NCI-H1105 (cell line): ENCODE measurements at regions not wholly inside any gene's neighbourhood (a gene's known extent, or its start where the extent isn't known, plus 50 kb on each side); places are given as distances from the start of the nearest gene placed in this dataset.
"Not testable (repeated sequence)": the region's sequence is repeated elsewhere in the genome, so short reads cannot be mapped to it uniquely, and the experiment has no call there.

ENCODE experiments used
- DNase-seq: peaks from one replicate; lab custom pipeline; 2025; lab: John Stamatoyannopoulos, UW

DNA sequence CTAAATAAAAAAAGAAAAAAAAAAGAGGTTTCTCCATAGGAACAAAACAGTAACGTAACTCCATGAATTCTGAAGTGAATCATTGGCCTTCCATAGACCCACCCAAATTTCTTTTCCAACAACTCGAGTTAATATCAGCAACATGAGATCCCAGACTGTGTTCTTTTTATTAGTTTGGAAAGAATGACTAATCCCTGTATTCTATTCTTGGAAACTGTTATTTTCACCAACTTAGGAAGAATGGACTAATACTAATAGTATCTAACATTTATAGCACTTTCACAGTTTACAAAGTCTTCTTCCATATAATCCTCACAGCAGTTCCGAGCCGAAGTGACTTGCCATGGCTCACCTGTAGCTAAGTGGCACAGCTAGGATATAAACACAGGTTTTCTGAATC, 72.7 kb upstream of the SLC4A7 start:
- no peak for DNase-seq

DNA sequence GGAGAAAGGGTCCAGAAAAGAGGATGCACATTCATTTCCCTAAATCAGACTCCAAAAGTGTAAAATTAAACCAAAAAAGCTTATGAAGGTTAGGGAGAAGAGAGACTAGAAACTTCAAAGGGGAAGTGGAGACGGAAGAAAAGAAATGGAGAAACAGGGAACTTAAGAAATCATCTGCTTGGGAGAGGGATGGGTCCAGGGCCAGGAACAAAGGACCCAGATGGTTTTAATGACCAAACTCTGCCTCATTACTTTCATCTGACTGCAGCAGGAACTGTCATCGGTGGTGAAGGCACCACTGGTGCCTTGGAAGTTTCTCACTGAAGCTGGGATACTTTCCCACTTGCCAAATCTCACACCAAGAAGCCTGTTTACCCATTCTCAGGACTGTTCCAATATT, 70.5 kb upstream of the SLC4A7 start:
- no peak for DNase-seq

DNA sequence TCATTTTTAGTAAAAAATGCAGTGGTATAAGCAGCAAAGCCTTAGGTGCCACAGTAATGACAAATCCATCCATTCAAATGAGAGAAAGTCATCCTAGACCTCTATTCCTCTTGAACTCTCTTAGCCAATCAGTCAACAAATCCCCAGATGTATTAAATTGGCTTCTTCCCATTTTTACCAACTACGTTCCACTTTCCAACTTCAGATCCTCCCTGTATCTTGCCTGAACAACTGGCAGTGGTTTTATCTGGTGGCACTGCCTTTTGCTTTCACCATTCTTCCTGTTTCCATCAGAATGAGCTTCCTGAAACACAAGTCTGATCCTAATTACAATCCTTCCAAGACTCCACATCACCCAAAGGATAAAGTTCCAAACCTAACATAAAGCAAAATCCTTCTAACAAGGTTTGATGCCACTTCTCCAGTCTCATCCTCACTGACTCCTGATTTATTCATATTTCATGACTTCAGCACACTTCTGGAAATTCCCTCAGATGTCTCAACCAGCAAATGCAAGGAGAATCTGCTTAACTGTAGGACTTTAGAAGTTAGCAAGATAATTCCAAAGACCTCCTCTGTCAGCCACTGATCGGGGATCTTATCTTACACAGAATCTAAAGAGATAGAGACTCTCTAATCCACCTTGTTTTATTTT, 69.8 kb upstream of the SLC4A7 start:
- DNase-seq, result no peak

DNA sequence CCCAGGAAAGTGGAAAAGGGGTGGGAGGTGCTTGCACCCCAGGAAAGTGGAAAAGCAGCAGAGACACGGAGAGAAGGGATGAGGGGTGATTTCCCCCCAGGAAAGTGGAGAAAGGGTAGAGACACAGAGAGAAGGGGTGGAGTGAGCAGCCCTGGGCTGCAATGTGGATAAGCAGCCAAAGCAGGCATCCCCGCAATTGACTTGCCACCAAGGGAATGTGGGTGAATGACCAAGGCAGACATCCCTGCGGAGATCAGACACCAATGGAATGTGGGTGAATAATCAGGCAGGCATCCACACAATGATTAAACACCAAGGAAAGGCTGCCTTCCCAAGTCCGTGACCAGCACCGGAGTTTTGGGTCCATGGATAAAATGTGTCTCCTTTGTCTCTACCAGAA, 68.5 kb upstream of the SLC4A7 start:
- DNase-seq, result not testable (repeated sequence)

DNA sequence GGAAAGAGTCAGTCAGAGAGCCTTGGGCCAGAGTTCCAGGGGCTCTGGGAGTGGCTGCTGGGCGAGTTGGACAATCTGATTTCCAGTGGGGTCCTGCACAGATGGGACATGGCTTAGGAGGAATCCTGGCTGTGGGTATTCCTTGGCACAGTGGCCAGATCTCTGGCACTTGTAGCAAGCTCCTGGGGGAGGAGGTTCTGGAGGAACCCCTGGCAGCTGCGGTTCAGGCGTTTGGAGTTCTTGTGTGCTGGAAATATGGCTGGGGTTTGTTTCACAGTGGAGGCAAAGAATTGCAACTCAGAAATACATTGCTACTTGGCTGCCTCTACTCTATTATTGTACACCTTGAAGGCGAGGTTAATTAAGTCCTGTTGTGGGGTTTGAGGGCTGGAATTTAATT, 67.2 kb upstream of the SLC4A7 start:
- DNase-seq, result not testable (repeated sequence)

DNA sequence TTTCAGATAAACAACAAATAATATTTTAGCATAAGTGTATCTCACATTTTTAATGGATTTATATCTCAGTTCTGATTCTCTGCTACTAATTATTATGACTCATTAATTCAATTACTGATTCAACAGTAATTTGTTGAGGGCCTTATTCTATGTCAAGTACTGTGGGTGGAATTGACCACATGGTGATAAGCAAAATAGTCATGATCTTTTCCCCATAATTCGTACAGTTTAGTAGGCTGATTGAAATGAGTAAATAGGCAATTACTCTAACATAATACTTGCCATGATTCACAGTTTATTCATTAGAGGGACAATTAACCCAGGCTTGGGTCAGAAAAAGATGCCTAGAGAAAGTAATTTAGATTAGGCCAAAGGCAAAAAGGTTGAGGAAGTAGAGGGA, 60.9 kb upstream of the SLC4A7 start:
- no peak for DNase-seq

DNA sequence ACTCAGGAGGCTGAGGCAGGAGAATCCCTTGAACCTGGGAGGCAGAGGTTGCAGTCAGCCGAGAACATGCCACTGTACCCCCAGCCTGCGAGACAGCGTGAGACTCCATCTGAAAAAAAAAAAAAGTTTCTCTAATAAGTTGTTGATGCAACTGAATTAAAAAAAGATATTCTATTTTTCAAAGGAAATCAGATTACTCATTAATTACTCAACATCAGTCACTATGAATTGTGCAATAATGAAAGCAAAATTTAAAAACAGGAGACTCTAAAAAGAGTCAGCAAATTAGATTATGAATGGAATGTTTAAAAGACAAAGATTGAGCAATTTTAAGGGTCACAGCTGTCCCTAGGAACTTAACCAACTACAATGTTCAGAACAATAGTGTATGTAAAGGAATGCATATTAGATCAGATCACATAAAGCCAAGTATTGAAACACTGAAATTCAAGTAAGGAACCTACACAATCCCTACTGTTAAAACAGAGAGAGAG, 60.2 kb upstream of the SLC4A7 start:
- no peak for DNase-seq

DNA sequence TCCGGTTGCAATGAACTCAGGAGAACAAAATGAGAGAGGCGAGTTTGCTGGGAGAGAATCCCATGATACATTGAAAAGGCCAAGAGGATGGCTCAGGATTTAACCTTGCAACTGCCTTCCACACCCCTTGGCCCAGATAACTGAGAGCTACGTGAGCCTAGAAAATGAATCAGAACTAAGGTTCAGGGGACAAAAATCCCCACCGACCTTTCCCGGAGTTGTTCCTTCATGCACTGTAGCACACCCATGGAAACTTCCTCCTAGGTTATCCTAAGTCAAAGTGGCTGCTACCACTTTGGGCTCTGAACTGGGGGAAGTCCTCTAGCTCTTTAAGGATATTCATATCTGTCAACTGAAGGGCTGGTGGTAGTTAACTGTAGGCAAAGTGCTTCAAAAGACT, 58.3 kb upstream of the SLC4A7 start:
- DNase-seq, result no peak

DNA sequence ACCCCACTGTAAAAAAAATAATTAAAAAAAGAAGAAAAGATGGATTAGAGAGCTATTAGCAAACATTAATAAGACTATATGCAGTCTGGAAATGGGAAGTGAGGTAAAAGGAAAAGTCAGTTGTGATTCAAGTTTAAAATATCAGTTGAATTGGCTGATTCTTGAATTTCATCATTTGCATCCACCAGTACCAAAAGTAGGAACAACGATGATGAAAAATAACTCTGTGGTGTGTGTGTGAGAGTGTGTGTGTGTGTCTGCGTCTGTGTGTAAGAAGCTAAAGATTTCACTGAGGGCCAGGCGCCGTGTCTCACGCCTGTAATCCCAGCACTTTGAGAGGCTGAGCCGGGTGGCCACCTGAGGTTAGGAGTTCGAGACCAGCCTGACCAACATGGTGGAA, 56.0 kb upstream of the SLC4A7 start:
- no peak for DNase-seq

DNA sequence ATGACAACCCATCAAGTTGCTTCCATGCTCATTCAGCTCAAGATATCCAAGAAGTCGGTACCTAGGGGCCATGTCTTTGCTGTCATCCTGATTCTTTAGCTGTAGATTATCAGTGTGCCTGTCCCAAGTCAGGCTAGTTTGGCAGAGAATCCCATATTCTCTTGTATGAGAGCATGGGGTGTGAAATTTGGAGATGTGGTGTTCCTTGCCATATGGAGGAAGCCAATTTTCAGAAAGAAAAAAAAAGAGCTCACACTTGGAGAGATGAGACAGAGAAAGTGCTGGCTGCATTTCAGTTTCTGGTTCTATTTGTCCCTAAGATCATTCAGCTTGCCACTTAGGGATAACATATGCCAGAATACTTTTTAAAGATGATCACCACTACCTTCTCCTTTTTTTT, 52.3 kb upstream of the SLC4A7 start:
- no peak for DNase-seq

DNA sequence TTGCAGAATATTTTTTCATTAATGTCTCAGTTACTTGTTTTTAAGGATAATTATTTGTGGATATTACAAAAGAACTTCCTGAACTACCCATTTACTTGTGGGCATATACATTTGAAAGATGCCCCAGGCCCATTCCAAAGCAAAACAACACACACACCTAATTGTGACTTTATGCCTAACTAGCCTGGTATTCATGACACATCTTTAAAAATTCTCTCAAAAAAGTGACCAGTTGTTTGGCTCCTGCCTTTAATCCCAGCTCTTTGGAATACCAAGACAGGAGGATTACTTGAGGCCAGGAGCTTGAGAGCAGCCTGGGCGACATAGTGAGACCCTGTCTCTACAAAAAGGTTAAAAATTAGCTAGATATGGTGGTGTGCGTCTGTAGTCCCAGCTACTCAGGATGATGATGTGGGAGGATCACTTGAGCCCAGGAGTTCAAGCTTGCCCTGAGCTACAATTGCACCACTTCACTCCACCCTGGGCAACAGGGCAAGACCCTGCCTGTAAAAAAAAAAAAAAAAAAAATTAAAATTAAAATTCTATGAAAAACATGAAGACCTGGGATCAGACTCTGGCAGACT, 51.7 kb upstream of the SLC4A7 start:
- DNase-seq, result no peak

DNA sequence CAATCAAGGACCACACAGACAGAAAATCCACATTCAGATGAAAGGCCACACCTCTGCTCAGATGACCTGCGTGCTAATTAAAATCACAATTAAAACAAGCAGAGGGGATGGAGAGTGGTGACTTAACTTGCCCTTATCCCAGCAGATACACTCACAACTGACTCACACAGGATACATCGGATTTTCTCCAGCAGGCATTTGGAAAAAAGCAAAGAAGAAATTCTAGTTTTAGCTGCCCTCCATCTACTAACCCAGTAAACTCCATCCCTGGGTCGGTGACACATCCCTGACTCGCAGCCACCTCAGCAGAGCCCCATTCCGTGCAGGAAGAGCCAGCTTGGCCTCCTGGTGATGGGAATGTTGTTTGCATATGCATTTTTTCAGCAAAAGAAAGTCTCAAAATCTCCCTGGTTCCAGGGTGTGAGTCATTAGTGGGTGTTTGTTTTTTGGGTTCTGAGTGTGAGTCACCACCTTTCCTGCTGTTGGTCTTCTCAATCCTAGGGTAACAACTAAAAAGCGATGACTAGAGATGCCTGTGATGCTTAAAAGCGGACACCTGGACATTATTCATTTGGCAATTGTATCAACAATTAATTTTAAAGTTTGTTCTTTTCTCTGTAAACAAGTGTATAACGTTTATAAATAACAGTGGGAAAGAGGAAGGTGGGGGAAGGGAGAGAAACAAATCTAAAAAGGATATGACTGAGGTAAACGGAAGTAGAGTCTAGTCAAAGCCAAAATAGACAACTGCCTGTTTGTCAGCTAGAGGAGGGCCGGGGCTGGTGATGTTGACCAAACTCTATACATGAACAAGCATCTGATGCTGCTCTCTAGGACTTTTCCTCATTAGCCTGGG, 49.8 kb upstream of the SLC4A7 start:
- DNase-seq, result no peak
